SIG-M5 treated with dmso at 0.1 percent for 504 hours (cell line): ENCODE measurements at regions not wholly inside any gene's neighbourhood (a gene's known extent, or its start where the extent isn't known, plus 50 kb on each side); places are given as distances from the start of the nearest gene placed in this dataset.

Experiments used
- DNase-seq: peaks from one replicate; lab custom pipeline; 2025; ENCODE audit not compliant: unreplicated experiment; lab: John Stamatoyannopoulos, UW

DNA sequence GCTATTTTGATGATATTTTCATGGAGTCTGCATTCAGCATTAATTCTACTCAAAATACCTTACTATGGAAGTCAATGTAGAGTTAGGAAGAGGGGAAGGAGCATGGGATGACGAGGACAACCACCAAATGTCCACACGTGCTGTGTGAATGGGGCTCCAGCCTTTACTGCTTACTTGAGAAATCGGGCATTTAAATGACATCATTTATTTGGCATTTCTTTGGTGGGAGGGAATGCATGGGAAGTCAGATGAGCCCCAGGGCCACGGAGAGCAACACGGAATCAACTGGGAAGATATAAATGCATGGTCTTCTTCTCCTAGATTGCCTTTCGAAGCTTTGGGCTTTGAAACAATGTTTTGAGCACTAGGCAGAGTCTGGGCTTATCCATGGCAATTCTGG lies 458.5 kb upstream of the KLF4 start:
- no peak for DNase-seq

DNA sequence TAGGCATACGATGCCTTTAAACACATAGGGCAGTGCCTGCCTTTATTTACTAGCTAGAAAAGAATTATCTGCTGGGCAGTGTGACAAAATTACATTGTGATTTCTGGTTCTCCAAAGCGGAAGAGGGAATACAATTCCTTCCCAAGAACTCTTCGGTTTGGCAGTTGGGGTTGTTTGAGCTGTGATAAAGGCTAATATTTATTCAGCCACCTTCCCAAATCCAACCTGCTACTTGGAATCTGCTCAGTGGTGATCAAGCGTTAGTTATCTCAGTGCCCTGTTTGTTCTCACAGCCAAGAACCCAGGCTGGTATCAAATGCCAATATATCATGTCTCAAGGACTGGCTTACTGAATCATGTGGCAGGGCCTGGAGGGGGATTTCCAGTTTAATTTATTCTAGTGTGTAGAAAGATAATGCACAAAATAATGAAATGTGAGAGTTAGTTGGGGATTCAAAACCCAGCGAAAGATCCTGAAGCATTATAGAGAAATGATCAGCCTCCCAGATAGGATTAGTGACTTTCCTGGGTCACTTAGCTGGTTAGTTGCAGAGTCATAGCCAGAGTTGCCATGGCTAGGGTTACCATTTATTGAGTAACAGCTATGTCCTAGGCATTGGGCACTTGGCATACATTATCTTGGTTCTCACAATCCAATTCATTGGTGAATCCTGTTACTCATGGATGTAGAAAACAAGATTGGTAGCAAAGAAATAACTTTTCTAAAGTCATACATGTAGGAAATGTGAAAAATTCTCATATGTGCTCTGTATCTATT lies 457.0 kb upstream of the KLF4 start:
- no peak for DNase-seq

DNA sequence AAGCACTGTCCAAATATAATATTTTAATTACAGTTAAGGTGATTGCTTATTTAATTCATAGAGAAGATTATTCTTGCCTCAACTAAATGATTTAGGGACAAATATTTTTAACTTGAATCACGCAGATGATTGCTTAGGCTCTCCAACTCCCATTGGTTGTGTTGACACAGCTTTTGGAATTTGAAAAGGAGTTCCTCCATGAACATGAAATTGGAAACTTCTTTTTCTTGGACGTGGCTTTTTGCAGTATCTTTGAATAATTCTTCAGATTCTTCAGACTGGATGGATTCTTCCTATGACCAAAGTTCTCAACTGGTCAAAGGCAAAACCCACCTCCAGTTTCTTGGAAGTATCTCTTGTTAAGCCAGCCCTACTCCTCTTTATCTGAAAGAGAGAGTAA lies 456.4 kb upstream of the KLF4 start:
- no peak for DNase-seq

DNA sequence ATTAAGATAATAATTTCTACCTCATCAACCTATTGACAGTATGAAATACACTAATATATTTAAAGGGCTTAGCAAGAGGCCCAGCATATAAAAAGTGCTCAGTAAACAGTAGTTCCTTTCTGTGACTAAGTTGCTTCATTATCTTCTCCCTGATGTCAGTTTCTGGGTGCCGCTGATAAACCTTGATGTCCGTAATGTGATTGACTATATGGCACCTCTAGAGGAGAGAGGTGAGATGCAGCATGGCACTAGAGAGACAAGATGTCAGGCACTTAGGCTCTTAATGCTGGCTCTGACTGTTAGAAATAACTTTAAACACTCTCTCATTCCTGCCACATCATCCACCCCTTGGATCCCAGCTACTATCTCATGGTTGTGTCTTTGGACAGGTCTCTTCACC lies 455.9 kb upstream of the KLF4 start:
- no peak for DNase-seq

DNA sequence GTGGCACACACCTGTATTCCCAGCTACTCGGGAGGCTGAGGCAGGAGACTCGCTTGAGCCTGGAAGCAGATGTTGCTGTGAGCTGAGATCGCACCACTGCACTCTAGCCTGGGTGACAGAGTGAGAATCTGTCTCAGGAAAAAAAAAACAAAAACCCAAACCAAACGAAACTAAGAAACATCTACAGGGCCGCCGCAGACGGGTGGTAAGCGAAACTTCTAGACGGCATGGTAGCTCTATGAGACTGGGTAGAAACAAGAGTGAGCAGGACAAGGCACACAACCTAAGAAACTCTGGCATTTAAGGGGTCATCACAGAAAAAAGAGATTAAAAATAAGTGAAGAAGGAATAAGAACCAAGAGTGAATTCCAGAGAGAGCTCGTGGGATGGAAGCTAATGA lies 454.8 kb upstream of the KLF4 start:
- DNase-seq: no peak

DNA sequence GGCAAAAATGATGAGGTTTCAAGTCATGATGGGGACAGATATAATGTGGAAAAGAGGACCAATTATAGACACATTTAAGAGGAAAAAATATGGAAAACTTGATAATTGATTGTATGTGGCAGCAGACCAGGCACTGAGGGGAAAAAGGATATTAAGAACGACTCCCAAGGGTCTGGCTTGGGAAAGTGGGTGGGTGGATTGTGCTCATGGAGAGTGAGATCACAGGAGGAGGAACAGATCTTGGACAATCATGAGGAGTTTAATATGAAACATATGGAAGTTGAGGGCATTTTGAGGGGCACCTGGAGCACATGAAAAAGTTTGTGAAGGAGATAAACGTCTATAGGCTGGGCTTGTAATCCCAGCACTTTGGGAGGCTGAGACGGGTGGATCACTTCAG lies 454.3 kb upstream of the KLF4 start:
- DNase-seq: no peak

DNA sequence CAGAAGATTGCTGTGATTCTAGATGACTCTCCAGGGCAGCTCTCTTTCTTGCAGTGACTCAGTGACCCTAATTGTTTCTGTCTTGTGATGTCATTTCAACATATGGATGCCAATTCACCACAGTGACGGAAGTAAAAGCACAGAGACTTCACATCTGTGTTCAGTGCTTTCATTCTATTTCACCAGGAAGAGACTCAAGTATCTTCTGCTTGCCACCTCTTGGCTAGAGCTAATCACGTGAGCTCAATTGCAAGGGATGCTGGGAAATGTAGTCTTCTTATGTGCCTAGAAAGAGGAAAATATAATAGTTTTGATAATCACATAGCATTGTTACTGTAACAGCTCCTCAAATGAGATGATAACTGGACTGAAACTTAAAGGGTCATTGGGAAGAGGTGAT lies 453.3 kb upstream of the KLF4 start:
- DNase-seq: peak; percentile 17

DNA sequence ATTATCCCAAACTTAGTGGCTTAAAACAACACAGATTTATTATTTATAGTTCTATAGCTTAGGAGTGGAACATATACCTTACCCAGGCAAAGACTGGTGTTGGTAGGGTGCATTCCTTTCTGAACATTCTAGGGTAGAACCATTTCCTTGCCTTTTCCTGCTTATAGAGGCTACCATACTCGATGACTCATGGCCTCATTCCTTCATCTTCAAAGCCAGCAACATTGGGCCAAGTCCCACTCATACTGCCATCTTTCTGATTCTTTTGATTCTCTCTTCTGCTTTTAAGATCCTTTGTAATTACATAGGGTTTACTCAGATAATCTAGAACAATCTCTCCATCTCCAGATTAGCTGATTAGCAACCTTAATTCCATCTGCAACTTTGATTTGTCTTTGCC lies 452.7 kb upstream of the KLF4 start:
- no peak for DNase-seq

DNA sequence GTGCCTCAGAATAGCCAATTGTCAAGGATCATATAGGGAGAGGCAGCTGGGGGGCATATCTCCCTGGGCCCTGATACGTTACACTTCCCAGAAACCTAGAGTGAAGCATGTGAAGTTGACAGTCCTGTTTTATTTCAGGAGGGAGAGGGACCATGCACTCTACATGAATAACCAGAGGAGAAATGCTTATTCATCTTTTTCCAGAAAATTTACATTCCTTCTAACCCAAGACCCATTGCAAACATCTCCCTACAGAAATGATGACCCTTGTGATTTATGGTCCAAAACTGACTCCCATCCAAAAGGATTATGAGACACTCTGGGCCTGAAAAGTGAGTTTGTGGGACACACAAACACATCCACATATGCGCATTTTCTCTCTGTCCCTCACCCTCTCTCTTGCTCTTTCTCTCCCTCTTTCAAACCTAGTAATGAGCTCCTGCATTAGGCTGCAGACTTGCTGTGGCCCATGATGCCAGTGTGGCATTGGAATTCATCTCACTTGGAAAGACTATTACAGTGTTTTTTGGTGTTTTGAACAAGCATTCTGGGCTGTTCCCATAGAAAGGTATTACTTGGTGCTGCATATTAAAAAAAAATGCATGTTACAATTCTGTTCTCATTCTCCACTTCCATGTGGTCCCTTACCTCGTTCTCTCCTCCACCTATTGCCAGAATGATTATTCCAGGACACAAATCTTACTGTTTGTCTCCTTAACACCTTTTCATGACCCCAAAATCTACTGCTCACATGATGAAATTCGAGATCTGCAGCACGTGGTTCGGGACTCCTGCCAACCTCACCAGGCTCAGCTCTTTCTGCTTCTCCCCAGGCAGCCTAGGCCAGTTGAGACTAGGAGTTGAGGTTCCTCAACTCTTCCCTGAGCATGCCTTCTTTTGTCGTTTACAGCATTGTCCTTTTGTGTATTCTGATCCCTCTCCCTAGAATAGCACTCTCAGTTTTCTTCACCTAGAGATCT lies 451.3 kb upstream of the KLF4 start:
- no peak for DNase-seq

DNA sequence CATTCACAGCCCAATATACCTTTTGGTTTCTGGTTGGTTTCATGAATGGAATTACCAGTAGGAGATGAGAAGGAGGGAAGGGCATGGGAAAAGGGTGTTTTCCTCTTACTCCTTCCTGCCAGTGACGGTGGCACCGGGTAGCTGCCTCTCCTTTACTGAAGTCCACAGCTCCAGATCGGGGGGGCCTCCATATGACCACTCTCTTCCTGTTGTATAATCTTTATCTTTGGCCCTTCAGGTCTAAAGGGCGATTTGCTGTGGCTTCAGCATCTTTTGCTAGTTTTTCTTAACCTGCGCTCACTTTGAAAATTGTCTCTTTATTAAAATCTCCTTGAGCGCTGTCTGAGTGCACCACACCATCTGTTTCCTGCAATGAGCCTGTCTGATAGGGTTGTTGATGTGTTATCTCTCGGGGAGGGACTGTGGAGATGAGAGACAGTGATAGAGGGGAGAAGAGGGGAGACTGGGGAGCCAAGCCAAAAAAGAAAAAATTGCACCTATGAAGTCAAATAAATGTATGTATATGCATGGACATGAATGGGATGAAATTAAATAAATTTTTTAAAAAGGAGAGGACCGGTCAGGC lies 449.3 kb upstream of the KLF4 start:
- no peak for DNase-seq

DNA sequence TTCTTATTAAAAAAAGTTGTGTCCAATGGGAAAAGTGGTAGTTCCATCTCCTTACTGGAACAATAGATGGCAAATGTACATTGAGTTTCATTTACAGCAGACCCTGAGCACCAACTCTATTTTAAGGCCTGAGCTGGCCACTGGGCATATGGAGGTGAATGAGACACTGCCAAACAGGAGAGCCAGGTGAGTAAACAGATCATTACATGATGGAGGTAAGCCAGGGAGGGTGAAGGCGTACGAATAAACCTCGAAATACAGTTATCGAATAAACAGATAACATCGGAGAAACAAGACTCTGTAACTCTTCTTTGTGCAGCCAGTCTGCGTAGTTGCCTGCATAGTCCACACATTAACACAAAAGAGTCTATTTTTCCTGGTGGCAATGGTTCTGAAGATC lies 446.4 kb upstream of the KLF4 start:
- DNase-seq: no peak

DNA sequence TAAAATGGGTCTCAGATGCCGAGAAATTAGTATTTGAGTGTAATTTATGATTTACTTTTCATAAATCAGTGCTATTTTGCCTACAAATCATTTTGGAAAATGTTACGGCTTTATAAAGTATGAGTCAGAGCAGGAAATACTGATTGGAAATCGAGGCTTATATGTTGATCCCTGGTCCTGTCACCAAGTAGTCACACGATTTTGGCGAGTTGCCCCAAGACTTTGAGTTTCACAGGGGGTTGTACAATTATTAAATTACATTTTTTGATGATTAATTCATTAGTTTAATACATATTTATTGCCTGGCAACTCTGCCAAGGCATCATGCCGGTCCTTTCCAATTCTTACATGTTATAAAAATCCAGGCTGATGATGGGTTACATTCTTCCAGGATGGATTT lies 443.9 kb upstream of the KLF4 start:
- DNase-seq: no peak

DNA sequence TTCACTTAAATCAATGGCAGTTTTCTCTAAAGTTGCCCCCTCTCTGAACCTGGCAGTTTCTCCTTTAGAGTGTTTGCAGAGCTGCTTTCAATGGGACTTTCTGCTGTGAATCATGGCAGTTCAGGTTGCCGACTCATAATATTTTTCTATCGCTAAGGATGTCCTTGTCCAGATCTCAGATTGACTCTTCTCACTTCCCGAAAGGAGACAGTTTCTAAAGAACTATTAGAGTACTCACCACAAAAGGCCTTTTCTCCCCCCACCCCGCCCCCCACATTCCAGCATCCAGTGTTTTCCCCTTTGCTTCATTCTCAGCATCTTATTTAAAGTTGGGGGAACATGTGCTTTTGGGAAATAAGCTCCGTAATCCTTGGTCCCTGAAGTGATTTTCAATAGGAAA lies 443.5 kb upstream of the KLF4 start:
- no peak for DNase-seq

DNA sequence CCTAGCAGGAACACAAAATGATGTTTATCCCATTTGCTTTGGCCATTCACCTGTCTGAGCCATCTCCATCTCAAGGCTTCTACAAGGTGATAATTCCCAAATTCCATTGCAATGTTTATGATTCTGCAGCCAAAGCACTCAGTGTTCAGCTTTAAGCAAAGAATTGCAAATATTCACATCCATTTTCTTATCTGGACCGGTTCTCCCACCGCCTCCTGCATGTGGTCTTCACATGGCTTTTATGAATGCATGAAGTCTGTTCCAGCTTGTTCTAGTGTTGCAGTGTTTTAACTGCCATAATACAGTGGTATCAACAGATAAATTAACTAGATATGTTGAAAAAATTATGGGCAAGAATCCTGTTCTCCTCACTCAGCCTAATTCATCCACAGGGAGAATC lies 443.0 kb upstream of the KLF4 start:
- DNase-seq: no peak

DNA sequence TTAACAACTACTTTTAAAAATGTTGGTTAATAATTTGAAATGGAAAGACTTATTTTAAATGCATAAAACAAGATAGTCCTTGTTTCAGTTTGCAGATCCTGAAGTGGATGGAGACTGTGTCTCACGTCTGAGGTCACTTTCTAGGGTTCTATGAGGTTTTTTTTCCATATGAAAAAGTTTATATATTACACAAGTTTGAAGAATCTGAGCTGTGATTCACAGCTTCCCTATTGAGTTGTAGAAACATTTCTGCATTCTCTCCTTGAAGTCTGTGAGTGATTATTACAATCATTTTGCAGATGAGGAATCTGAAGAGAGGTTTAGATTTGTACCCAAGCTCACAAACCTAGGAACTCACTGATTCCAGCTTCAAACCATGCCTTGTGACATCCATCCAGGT lies 442.5 kb upstream of the KLF4 start:
- no peak for DNase-seq

DNA sequence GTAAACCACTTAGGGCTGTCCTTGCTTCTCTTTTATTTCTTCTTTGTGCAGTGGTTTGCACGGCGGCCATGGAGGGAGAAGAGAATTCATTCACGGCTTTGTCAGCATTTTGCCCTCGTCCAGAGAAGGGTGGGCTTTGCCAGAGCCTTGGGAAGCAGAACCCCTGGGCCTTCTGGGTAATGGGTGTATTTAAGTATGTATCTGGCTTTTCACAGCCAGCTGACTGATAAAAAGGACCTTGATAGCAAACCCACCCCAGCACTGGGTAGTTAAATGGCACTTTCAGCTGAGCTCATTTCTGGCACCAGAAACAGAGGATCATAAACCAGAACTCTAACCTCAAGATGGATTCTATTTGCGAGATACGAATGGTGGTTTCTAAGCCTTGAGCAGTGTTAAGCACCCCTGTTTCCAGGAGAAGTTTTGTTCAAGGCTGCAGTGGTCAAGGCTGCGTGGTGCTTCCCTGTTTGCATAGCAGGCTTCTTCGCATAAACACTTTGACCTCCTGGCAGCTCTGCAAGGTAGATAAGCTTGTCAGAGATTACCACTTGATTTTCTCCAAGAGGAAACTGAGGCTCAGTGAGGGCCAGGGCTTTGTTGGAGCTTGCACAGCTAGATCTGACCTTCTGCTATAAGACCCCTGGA lies 441.6 kb upstream of the KLF4 start:
- DNase-seq: no peak

DNA sequence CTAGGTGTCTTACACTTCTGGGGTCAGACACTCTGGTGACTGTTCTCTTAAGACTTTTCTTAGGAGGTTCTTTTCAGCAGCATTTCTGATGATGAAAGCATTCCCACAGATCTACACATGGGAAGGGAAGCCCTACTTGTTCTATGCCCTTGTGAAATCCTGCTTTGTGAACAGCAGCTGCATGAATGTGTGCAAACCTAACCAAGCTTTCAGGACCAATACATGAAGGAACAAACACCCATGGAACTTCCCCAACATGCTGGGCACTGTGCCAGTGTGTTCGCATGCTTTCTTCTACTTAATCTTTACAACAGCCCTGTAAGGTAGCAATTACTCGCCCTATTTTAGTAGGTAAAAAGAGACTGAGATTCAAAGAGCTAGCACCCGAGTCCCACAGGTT lies 439.9 kb upstream of the KLF4 start:
- peak; percentile 14 for DNase-seq

DNA sequence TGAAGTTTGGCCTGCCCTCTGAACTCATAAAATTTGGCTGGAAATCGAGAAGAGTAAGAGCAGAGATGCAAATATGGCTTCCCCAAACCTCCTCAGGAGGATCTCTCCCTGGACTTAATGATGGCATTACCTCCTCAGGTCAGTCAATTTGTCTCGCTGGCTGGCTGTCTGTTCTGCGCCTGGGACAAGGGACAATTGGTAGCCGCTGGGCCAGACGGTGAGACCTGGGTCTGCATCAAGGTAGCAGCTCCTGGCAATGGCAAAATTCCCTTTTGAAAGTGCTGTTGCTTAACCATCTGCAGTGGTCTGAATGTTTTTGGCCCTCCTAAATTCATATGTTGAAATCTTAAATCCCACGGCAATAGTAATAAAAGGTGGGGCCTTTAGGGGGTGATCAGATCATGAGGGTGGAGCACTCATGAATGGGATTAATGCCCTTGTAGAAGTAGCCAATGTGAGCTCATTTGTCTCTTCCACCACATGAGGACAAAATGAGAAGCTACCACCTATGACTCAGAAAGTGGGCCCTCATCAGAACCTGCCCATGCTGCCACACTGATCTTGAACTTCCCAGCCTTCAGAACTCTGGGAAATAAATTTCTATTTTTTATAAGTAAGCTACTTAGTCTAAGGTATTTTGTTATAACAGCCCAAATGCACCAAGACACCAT lies 439.3 kb upstream of the KLF4 start:
- DNase-seq: no peak

DNA sequence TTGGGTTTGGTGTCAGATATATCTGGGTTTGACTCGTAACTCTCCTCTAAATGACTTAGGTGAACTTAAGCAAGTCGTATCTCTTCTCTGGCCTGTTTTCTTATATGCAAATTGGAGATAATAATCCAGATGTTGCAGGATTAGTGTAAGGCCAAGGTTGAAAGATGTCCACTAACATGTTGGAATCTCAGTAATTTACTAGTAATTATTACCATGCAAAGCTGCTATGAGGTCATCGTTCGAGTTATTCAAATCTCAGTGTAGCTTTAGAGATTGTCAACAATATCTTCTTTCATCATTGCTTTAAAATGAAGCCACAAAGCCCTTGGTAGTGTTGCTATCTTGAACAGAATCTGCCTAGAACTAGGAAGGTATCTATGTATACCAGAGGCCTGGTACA lies 437.7 kb upstream of the KLF4 start:
- DNase-seq: no peak

DNA sequence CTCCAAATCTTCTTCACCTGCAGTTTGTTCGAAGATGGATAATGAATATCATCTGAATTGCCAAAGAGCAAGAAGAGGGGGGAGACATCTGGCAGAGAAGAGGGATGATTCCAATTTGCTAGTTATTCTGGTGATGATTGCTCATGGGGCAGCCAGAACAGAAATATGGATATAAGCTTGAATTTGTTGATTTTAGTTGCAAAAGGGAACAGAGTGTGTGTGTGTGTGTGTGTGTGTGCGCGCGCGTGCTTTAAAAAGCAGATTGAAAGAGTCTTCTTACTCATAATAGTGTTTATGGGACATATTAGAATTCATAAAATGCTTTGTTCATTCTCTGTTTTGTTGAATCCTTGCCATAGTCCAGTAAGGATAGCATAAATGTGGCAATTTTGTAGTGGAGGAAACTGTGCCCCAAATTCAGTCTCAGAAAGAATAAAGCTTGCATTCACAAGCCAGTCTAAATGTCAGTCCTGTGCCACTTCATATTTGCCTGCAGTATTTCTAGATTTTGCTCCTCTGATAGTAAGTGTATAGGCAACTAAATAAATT lies 436.3 kb upstream of the KLF4 start:
- no peak for DNase-seq

DNA sequence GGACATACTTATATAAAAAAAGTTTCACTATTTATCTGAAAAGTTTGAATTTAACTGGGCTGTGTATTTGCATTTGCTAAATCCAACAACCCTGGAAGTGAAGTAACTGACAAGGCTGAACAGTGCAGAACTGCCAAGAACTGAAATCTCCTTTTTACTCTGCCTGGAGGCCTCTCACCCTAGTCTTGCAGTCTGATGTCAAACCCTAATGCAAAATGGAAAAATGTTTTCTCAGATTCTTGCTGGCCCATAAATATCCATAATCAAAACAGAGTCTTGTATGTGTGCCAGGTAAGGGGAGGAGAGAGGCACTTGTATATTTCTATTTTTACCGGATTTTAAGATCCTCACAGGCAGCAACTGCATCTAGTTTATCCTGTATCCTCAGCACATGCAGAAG lies 432.7 kb upstream of the KLF4 start:
- no peak for DNase-seq
